ENCODE measurements at regions not wholly inside any gene's neighbourhood (a gene's known extent, or its start where the extent isn't known, plus 50 kb on each side); places are given as distances from the start of the nearest gene placed in this dataset.

DNA sequence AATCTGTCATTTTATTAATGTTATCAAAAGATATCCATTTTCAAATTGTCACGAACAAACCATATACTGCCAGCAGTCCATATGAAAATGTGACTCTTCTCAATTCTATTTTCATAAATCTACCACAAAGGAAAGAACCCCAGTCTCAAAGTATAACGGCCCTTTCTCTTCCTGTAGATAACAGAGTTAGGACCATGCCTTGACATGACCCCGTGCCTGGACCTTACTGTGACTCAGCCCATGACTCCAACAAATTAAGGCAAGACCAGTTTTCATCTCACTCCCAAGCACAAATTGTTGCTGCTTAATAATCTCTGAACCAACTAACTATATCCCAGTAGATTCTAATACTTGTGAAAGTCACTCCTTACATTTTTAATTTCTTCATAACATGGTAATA is 124.4 kb upstream of the NFIA start:
- peaks cover 14% of the 10 kb centered on the region for H3K9me3 ChIP-seq (ENCODE audit: insufficient read depth, low read length)
- no peak overlapping the region for H3K9ac ChIP-seq (ENCODE audit: insufficient read length, low read depth)
- no peaks in the 10 kb centered on the region for H3K4me1 ChIP-seq (ENCODE audit: insufficient read depth, insufficient read length)
- DNase-seq (ENCODE audit: low read depth, low spot score): no peak
- TF ChIP-seq SUZ12 (IDR thresholded peaks at IDR 0.05; ENCODE audit: extremely low read depth, insufficient read depth, insufficient read length) (no peak), YY1 (IDR thresholded peaks at IDR 0.05; ENCODE audit: insufficient read depth, insufficient read length) (no peak), ZNF274 (IDR thresholded peaks at IDR 0.05; ENCODE audit: low read depth, low read length) (no peak)
- no peaks in the 10 kb centered on the region for H3K27me3 ChIP-seq (ENCODE audit: insufficient read depth, insufficient read length)
- no peak overlapping the region for H3K4me3 ChIP-seq (ENCODE audit: insufficient read length, low read depth)
- H3K36me3 ChIP-seq (ENCODE audit: insufficient read depth, insufficient read length, low read length): no peaks in the 10 kb centered on the region

DNA sequence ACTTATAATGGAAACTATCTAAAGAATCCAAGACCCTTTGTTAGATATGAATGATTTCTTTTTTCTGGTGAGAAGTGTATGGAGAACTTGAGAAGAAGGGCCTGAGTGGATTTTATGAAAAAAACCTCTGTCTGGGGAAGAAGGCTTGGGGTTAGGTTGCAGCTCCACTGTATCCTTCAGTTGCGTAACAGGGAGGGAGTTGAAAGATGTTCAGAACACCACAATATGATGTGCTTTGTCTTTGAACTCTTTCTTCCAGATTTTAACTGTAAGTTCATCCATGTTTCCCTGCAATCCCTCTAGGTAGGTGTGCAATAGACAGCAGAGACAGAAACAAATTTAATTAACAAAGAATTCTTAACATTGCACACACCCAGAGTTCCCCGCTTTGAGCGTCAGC is 125.8 kb upstream of the NFIA start:
- no peaks in the 10 kb centered on the region for H3K4me1 ChIP-seq (ENCODE audit: insufficient read depth, insufficient read length)
- DNase-seq (ENCODE audit: low read depth, low spot score): no peak
- H3K9me3 ChIP-seq (ENCODE audit: insufficient read depth, low read length): peaks cover 14% of the 10 kb centered on the region
- H3K4me3 ChIP-seq (ENCODE audit: insufficient read length, low read depth): no peak overlapping the region
- H3K9ac ChIP-seq (ENCODE audit: insufficient read length, low read depth): no peak overlapping the region
- no peaks in the 10 kb centered on the region for H3K27me3 ChIP-seq (ENCODE audit: insufficient read depth, insufficient read length)
- TF ChIP-seq SUZ12 (IDR thresholded peaks at IDR 0.05; ENCODE audit: extremely low read depth, insufficient read depth, insufficient read length): no peak
- no peaks in the 10 kb centered on the region for H3K36me3 ChIP-seq (ENCODE audit: insufficient read depth, insufficient read length, low read length)

DNA sequence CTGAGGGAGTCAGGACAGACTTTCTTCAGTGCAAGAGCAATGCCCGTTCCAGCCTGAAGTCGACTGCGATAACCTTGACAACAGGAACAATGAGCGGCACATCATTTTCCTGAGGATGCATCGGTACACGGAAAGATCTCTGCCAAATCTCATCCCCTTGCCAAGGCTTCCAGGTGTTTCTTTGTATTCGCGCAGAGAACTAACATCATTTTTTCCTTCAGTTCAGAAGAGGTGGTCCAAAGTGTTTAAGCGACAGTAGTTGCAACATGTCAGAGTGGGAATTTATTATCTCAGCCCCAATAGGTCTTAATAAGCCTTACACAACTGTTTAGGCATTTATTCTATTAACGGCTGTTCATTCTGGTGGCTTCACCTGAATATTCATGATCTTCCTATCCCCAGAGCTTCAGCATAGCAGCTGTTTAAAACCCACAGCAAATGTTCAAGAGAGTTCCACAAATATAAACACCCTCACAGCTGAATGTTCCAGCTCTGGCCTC is 129.7 kb upstream of the NFIA start:
- no peak for DNase-seq (ENCODE audit: low read depth, low spot score)

DNA sequence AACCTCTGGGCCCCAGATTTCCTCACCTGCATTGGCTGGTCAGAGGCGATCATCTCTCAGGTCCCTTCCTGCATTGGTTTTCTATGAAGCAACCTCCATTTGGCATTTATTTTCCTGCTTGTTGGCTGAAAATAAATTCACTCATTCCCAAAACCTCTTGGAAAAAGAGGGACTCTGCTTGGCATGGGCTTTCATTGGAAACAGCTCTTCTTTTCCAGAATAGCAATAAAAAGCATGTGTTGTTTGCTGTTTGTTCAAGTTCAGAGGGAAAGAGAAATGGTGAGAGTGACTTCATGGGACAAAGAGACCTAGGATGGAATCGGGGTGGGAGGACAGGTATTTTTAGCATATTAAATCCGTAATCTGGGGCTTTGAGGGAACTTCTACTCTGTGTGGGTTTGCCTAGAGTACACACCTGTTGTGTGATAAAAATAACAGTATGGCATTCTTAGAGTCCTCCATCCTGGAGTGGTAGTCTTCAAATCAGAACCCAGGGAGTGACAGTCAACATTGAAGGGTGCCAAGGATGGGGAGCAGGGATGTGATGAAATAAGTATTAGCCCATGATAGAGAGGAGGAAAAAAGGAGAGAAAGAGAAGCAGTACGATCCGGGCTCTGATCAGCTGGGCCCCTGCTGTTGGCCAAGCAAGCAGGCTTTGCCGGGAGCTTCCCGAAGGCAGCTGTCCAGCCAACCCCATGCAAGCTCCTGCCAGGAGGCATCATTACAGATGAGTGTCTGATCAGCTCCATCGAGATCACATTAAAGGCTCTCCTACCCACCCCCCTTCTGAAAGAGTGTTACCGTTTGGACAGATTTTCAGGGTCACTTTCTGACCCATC is 131.9 kb upstream of the NFIA start:
- Histone ChIP-seq H3K9me3 (ENCODE audit: insufficient read depth, low read length) (peaks cover 11% of the 10 kb centered on the region), H3K9ac (ENCODE audit: insufficient read length, low read depth) (no peak overlapping the region), H3K27me3 (ENCODE audit: insufficient read depth, insufficient read length) (no peaks in the 10 kb centered on the region), H3K4me3 (ENCODE audit: insufficient read length, low read depth) (no peak overlapping the region), H3K36me3 (ENCODE audit: insufficient read depth, insufficient read length, low read length) (no peaks in the 10 kb centered on the region), H3K4me1 (ENCODE audit: insufficient read depth, insufficient read length) (no peaks in the 10 kb centered on the region)
- DNase-seq (ENCODE audit: low read depth, low spot score): no peak
- TF ChIP-seq YY1 (IDR thresholded peaks at IDR 0.05; ENCODE audit: insufficient read depth, insufficient read length): no peak
- no peak for TF ChIP-seq ZNF274 (IDR thresholded peaks at IDR 0.05; ENCODE audit: low read depth, low read length)
- no peak for TF ChIP-seq SUZ12 (IDR thresholded peaks at IDR 0.05; ENCODE audit: extremely low read depth, insufficient read depth, insufficient read length)

More for the DNA sequence above, 129.7 kb upstream of the NFIA start:
- H3K36me3 ChIP-seq (ENCODE audit: insufficient read depth, insufficient read length, low read length): no peaks in the 10 kb centered on the region
- TF ChIP-seq YY1 (IDR thresholded peaks at IDR 0.05; ENCODE audit: insufficient read depth, insufficient read length) (no peak), SUZ12 (IDR thresholded peaks at IDR 0.05; ENCODE audit: extremely low read depth, insufficient read depth, insufficient read length) (no peak), ZNF274 (IDR thresholded peaks at IDR 0.05; ENCODE audit: low read depth, low read length) (no peak)
- H3K4me3 ChIP-seq (ENCODE audit: insufficient read length, low read depth): no peak overlapping the region
- no peak overlapping the region for H3K9ac ChIP-seq (ENCODE audit: insufficient read length, low read depth)
- no peaks in the 10 kb centered on the region for H3K4me1 ChIP-seq (ENCODE audit: insufficient read depth, insufficient read length)
- peaks cover 14% of the 10 kb centered on the region for H3K9me3 ChIP-seq (ENCODE audit: insufficient read depth, low read length)
- H3K27me3 ChIP-seq (ENCODE audit: insufficient read depth, insufficient read length): no peaks in the 10 kb centered on the region

DNA sequence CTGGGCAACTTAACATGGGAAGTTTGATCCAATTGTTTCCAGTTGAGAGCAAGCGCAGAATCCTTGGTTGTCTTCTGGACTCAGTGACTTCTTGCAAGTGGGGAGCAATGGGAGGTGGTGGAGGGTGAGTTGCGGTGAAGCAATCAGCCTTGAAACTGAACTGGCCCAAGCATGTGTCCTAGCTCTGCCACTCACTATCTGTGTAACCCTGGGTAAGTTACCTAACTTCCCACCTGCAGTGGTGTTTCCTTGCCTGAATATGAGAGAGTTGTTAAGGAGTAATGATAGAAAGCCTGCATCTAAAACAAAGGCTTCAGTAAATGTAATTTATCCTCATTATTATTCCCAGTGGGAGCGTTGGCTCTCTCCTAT is 132.5 kb upstream of the NFIA start:
- no peaks in the 10 kb centered on the region for H3K27me3 ChIP-seq (ENCODE audit: insufficient read depth, insufficient read length)
- DNase-seq (ENCODE audit: low read depth, low spot score): no peak
- peaks cover 5% of the 10 kb centered on the region; the same call in 1 of the 2 replicates for H3K9me3 ChIP-seq (ENCODE audit: insufficient read depth, low read length)
- H3K36me3 ChIP-seq (ENCODE audit: insufficient read depth, insufficient read length, low read length): no peaks in the 10 kb centered on the region
- no peak overlapping the region for H3K4me3 ChIP-seq (ENCODE audit: insufficient read length, low read depth)
- TF ChIP-seq ZNF274 (IDR thresholded peaks at IDR 0.05; ENCODE audit: low read depth, low read length) (no peak), YY1 (IDR thresholded peaks at IDR 0.05; ENCODE audit: insufficient read depth, insufficient read length) (no peak), SUZ12 (IDR thresholded peaks at IDR 0.05; ENCODE audit: extremely low read depth, insufficient read depth, insufficient read length) (no peak)
- H3K4me1 ChIP-seq (ENCODE audit: insufficient read depth, insufficient read length): no peaks in the 10 kb centered on the region
- H3K9ac ChIP-seq (ENCODE audit: insufficient read length, low read depth): no peak overlapping the region

DNA sequence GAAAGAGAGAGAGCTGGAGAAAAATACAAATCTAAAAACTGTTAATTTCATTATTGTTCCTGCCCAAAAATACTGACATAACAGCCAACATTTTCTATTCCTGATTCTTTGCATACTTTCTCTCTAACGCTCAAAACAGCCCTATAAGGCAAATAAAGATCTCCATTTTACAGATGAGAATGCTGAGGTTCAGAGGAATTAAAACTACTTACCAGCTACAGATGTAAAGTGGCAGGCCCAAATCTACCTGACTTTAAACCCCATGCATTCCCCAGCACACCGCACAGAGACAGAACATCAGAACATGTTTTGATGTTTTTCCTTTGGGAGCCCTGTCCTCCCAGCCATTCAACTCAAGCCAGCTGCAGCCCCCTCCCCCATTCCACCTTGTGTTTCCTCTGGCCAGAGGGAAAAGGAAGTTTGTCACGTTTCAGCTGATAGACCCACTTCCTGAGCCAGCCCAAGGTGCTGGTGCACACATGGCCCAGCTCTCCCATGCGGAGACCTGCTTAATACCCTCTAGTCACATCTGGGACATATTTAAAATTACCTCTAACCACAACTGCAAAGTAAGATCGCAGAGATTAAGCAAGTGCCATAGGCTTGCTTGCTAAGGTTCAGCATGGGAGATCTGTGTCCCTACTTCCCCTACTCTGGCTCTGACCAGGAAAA is 133.1 kb upstream of the NFIA start:
- no peak overlapping the region for H3K9ac ChIP-seq (ENCODE audit: insufficient read length, low read depth)
- DNase-seq (ENCODE audit: low read depth, low spot score): no peak
- H3K27me3 ChIP-seq (ENCODE audit: insufficient read depth, insufficient read length): no peaks in the 10 kb centered on the region
- no peaks in the 10 kb centered on the region for H3K4me1 ChIP-seq (ENCODE audit: insufficient read depth, insufficient read length)
- H3K9me3 ChIP-seq (ENCODE audit: insufficient read depth, low read length): no peaks in the 10 kb centered on the region
- no peak overlapping the region for H3K4me3 ChIP-seq (ENCODE audit: insufficient read length, low read depth)
- TF ChIP-seq YY1 (IDR thresholded peaks at IDR 0.05; ENCODE audit: insufficient read depth, insufficient read length) (no peak), SUZ12 (IDR thresholded peaks at IDR 0.05; ENCODE audit: extremely low read depth, insufficient read depth, insufficient read length) (no peak)
- no peaks in the 10 kb centered on the region for H3K36me3 ChIP-seq (ENCODE audit: insufficient read depth, insufficient read length, low read length)

DNA sequence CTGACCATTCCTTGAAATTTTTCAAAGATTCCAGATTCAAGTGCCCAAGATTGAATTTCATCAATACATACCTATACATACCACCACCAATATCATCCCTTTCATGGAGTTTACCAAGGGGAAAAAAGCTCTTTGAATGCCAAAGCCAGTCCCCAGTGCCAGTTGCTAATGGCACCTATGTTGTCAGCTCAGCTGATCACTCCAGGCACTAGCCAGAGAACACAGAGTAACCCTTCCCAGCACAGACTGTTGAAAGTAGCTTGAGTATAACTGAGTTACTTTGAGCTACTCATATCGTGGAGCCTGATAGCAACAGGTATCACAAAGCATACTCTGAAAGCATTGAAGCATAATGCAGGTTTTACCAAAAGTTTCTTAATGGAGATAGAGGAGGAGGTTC is 133.9 kb upstream of the NFIA start:
- Histone ChIP-seq H3K9me3 (ENCODE audit: insufficient read depth, low read length) (no peaks in the 10 kb centered on the region), H3K9ac (ENCODE audit: insufficient read length, low read depth) (no peak overlapping the region), H3K4me3 (ENCODE audit: insufficient read length, low read depth) (no peak overlapping the region), H3K27me3 (ENCODE audit: insufficient read depth, insufficient read length) (no peaks in the 10 kb centered on the region), H3K36me3 (ENCODE audit: insufficient read depth, insufficient read length, low read length) (no peaks in the 10 kb centered on the region), H3K4me1 (ENCODE audit: insufficient read depth, insufficient read length) (no peaks in the 10 kb centered on the region)
- no peak for DNase-seq (ENCODE audit: low read depth, low spot score)
- TF ChIP-seq YY1 (IDR thresholded peaks at IDR 0.05; ENCODE audit: insufficient read depth, insufficient read length) (no peak), SUZ12 (IDR thresholded peaks at IDR 0.05; ENCODE audit: extremely low read depth, insufficient read depth, insufficient read length) (no peak), ZNF274 (IDR thresholded peaks at IDR 0.05; ENCODE audit: low read depth, low read length) (no peak)
